ENCODE measurements at regions not wholly inside any gene's neighbourhood (a gene's known extent, or its start where the extent isn't known, plus 50 kb on each side); places are given as distances from the start of the nearest gene placed in this dataset.
"Not testable (repeated sequence)": the region's sequence is repeated elsewhere in the genome, so short reads cannot be mapped to it uniquely, and the experiment has no call there.

- H3K4me1 Mint-ChIP-seq, H3K36me3 Mint-ChIP-seq, H3K4me3 Mint-ChIP-seq, H3K9me3 Mint-ChIP-seq, DNase-seq, H3K27me3 Mint-ChIP-seq, H3K27ac Mint-ChIP-seq: not testable (repeated sequence)
Observed at GRCh38 chr21:10384304-10384861, 137.0 kb upstream of the TPTE start.

GRCh38 chr21:10385202-10385601 is 136.2 kb upstream of the TPTE start:
- not testable (repeated sequence) for DNase-seq, H3K4me1 Mint-ChIP-seq, H3K27me3 Mint-ChIP-seq, H3K36me3 Mint-ChIP-seq, H3K9me3 Mint-ChIP-seq, H3K4me3 Mint-ChIP-seq, H3K27ac Mint-ChIP-seq

GRCh38 chr21:10385898-10386527 is 135.4 kb upstream of the TPTE start:
- H3K36me3 Mint-ChIP-seq, DNase-seq, H3K27me3 Mint-ChIP-seq, H3K4me3 Mint-ChIP-seq, H3K4me1 Mint-ChIP-seq, H3K27ac Mint-ChIP-seq, H3K9me3 Mint-ChIP-seq: not testable (repeated sequence)

GRCh38 chr21:10387692-10388450 is 133.5 kb upstream of the TPTE start:
- not testable (repeated sequence) for H3K4me1 Mint-ChIP-seq, H3K36me3 Mint-ChIP-seq, H3K9me3 Mint-ChIP-seq, H3K27ac Mint-ChIP-seq, H3K4me3 Mint-ChIP-seq, H3K27me3 Mint-ChIP-seq, DNase-seq

GRCh38 chr21:10388625-10389024 is 132.8 kb upstream of the TPTE start:
- DNase-seq, H3K9me3 Mint-ChIP-seq, H3K36me3 Mint-ChIP-seq, H3K27ac Mint-ChIP-seq, H3K4me1 Mint-ChIP-seq, H3K4me3 Mint-ChIP-seq, H3K27me3 Mint-ChIP-seq: not testable (repeated sequence)

GRCh38 chr21:10392301-10392700 is 129.1 kb upstream of the TPTE start:
- H3K27ac Mint-ChIP-seq, H3K36me3 Mint-ChIP-seq, H3K27me3 Mint-ChIP-seq, DNase-seq, H3K9me3 Mint-ChIP-seq, H3K4me1 Mint-ChIP-seq, H3K4me3 Mint-ChIP-seq: not testable (repeated sequence)

GRCh38 chr21:10395963-10396362 is 125.4 kb upstream of the TPTE start:
- H3K27ac Mint-ChIP-seq, DNase-seq, H3K9me3 Mint-ChIP-seq, H3K27me3 Mint-ChIP-seq, H3K4me3 Mint-ChIP-seq, H3K36me3 Mint-ChIP-seq, H3K4me1 Mint-ChIP-seq: not testable (repeated sequence)

GRCh38 chr21:10397495-10397915 is 123.9 kb upstream of the TPTE start:
- not testable (repeated sequence) for DNase-seq, H3K4me3 Mint-ChIP-seq, H3K27me3 Mint-ChIP-seq, H3K4me1 Mint-ChIP-seq, H3K9me3 Mint-ChIP-seq, H3K36me3 Mint-ChIP-seq, H3K27ac Mint-ChIP-seq

- not testable (repeated sequence) for H3K27me3 Mint-ChIP-seq, H3K4me1 Mint-ChIP-seq, H3K27ac Mint-ChIP-seq, DNase-seq, H3K36me3 Mint-ChIP-seq, H3K4me3 Mint-ChIP-seq, H3K9me3 Mint-ChIP-seq
Observed at GRCh38 chr21:10398692-10399489, 122.5 kb upstream of the TPTE start.

- not testable (repeated sequence) for H3K9me3 Mint-ChIP-seq, H3K27ac Mint-ChIP-seq, H3K4me3 Mint-ChIP-seq, H3K4me1 Mint-ChIP-seq, H3K27me3 Mint-ChIP-seq, DNase-seq, H3K36me3 Mint-ChIP-seq
Observed at GRCh38 chr21:10400622-10401361, 120.6 kb upstream of the TPTE start.

- not testable (repeated sequence) for H3K36me3 Mint-ChIP-seq, DNase-seq, H3K27ac Mint-ChIP-seq, H3K4me3 Mint-ChIP-seq, H3K9me3 Mint-ChIP-seq, H3K4me1 Mint-ChIP-seq, H3K27me3 Mint-ChIP-seq
Observed at GRCh38 chr21:10402461-10402860, 118.9 kb upstream of the TPTE start.

GRCh38 chr21:10405331-10405730 is 116.1 kb upstream of the TPTE start:
- not testable (repeated sequence) for H3K4me1 Mint-ChIP-seq, H3K27ac Mint-ChIP-seq, H3K36me3 Mint-ChIP-seq, H3K27me3 Mint-ChIP-seq, DNase-seq, H3K4me3 Mint-ChIP-seq, H3K9me3 Mint-ChIP-seq

GRCh38 chr21:10409786-10410185 is 111.6 kb upstream of the TPTE start:
- H3K4me3 Mint-ChIP-seq, H3K27me3 Mint-ChIP-seq, H3K36me3 Mint-ChIP-seq, H3K4me1 Mint-ChIP-seq, H3K9me3 Mint-ChIP-seq, H3K27ac Mint-ChIP-seq, DNase-seq: not testable (repeated sequence)

- not testable (repeated sequence) for DNase-seq, H3K9me3 Mint-ChIP-seq, H3K27ac Mint-ChIP-seq, H3K36me3 Mint-ChIP-seq, H3K4me3 Mint-ChIP-seq, H3K27me3 Mint-ChIP-seq, H3K4me1 Mint-ChIP-seq
Observed at GRCh38 chr21:10410354-10410929, 110.9 kb upstream of the TPTE start.

Measured in activated naive CD8-positive, alpha-beta T cell treated with anti-CD3 and anti-CD28 coated beads for 36 hours (primary cell).